ENCODE measurements at regions not wholly inside any gene's neighbourhood (a gene's known extent, or its start where the extent isn't known, plus 50 kb on each side); places are given as distances from the start of the nearest gene placed in this dataset.

GRCh38 chr5:109924237-109925107 lies 234.7 kb downstream of the MAN2A1 start:
- H3K4me3 ChIP-seq (ENCODE audit: low read depth, low read length) = no peak overlapping the region
- ChIA-PET POLR2A (no interaction called here), CTCF (no interaction called here)
- DNase-seq (ENCODE audit: low read depth, low spot score) = no peak
- TF ChIP-seq CTCF (IDR thresholded peaks at IDR 0.05; ENCODE audit: insufficient read depth, low read length, missing control alignments) = no peak

GRCh38 chr5:109927639-109928038 lies 237.9 kb downstream of the MAN2A1 start:
- no peak overlapping the region for H3K4me3 ChIP-seq (ENCODE audit: low read depth, low read length)
- TF ChIP-seq CTCF (IDR thresholded peaks at IDR 0.05; ENCODE audit: insufficient read depth, low read length, missing control alignments) = no peak
- ChIA-PET CTCF (no interaction called here), POLR2A (no interaction called here)
- DNase-seq (ENCODE audit: low read depth, low spot score) = no peak

- DNase-seq (ENCODE audit: low read depth, low spot score) = no peak
- CTCF ChIA-PET = no interaction called here
- POLR2A ChIA-PET = no interaction called here
- no peak for TF ChIP-seq CTCF (IDR thresholded peaks at IDR 0.05; ENCODE audit: insufficient read depth, low read length, missing control alignments)
- H3K4me3 ChIP-seq (ENCODE audit: low read depth, low read length) = no peak overlapping the region
These were observed 238.3 kb downstream of the MAN2A1 start for GRCh38 chr5:109928046-109928445.

GRCh38 chr5:109928811-109929210 lies 239.1 kb downstream of the MAN2A1 start:
- TF ChIP-seq CTCF (IDR thresholded peaks at IDR 0.05; ENCODE audit: insufficient read depth, low read length, missing control alignments) = no peak
- ChIA-PET CTCF (no interaction called here), POLR2A (no interaction called here)
- no peak overlapping the region for H3K4me3 ChIP-seq (ENCODE audit: low read depth, low read length)
- no peak for DNase-seq (ENCODE audit: low read depth, low spot score)

- no peak for TF ChIP-seq CTCF (IDR thresholded peaks at IDR 0.05; ENCODE audit: insufficient read depth, low read length, missing control alignments)
- ChIA-PET CTCF (no interaction called here), POLR2A (no interaction called here)
- no peak for DNase-seq (ENCODE audit: low read depth, low spot score)
- H3K4me3 ChIP-seq (ENCODE audit: low read depth, low read length) = no peak overlapping the region
These were observed 239.6 kb downstream of the MAN2A1 start for GRCh38 chr5:109929376-109929775.

GRCh38 chr5:109929911-109930310 lies 240.2 kb downstream of the MAN2A1 start:
- no peak overlapping the region for H3K4me3 ChIP-seq (ENCODE audit: low read depth, low read length)
- no peak for DNase-seq (ENCODE audit: low read depth, low spot score)
- POLR2A ChIA-PET = no interaction called here
- no peak for TF ChIP-seq CTCF (IDR thresholded peaks at IDR 0.05; ENCODE audit: insufficient read depth, low read length, missing control alignments)
- CTCF ChIA-PET = no interaction called here

All from AG04449 (cell line).